ENCODE measurements at regions not wholly inside any gene's neighbourhood (a gene's known extent, or its start where the extent isn't known, plus 50 kb on each side); places are given as distances from the start of the nearest gene placed in this dataset.
"Not testable (repeated sequence)": the region's sequence is repeated elsewhere in the genome, so short reads cannot be mapped to it uniquely, and the experiment has no call there.

- TF ChIP-seq, protein P1, sequence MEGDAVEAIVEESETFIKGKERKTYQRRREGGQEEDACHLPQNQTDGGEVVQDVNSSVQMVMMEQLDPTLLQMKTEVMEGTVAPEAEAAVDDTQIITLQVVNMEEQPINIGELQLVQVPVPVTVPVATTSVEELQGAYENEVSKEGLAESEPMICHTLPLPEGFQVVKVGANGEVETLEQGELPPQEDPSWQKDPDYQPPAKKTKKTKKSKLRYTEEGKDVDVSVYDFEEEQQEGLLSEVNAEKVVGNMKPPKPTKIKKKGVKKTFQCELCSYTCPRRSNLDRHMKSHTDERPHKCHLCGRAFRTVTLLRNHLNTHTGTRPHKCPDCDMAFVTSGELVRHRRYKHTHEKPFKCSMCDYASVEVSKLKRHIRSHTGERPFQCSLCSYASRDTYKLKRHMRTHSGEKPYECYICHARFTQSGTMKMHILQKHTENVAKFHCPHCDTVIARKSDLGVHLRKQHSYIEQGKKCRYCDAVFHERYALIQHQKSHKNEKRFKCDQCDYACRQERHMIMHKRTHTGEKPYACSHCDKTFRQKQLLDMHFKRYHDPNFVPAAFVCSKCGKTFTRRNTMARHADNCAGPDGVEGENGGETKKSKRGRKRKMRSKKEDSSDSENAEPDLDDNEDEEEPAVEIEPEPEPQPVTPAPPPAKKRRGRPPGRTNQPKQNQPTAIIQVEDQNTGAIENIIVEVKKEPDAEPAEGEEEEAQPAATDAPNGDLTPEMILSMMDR (IDR thresholded peaks at IDR 0.05; ENCODE audit: insufficient read depth, low read length, missing control alignments) = no peak
- POLR2A ChIA-PET = no interaction called here
- no peak overlapping the region for H3K4me3 ChIP-seq (ENCODE audit: low read depth, low read length)
- CTCF ChIA-PET = no interaction called here
- no peak for DNase-seq (ENCODE audit: low read depth, low spot score)
These were observed 165.6 kb downstream of the USP31 start for GRCh38 chr16:22983614-22984013.

DNA sequence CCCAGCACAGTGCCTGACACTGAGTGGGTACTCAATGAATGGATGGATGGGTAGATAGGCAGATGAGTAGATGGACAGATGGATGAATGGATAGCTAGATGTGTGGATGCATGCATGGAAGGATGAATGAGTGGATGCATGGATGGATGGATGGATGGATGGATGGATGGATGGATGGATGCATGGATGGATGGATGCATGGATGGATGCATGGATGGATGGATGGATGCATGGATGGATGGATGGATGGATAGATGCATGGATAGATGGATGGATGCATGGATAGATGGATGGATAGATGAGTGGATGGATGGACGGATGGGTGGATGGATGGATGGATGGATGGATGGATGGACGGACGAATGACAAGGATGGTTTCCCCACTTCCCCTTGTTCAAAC, 166.6 kb downstream of the HS3ST2 start:
- CTCF ChIA-PET = interaction anchor here (0.8 to 1.4 kb wide), 2 partner anchors 12 to 14 kb away, joined by 3 read pairs; no protein-coding TSS in a partner anchor
- H3K4me3 ChIP-seq (ENCODE audit: low read depth, low read length); POLR2A ChIA-PET; DNase-seq (ENCODE audit: low read depth, low spot score): not testable (repeated sequence)

DNA sequence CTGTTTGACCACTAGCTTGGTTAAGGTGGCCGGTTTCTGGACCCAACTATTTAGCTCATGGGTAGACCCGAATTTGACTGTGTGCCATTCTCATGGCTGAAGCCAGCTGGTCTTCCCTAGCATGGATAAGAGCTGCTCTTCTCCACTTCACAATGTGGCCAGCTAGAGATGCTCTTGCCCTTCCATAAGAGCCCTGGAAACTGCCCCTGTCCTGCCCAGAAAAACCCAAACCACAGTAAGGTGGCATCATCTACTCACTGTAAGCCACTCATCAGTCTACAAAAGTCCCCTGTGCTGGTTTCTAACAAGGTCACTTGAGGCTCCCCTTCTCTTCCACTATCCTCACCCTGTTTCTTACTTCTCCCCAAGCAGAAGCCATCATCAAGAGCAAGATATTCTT, 165.1 kb downstream of the HS3ST2 start:
- DNase-seq (ENCODE audit: low read depth, low spot score) = no peak
- TF ChIP-seq, protein P1 (IDR thresholded peaks at IDR 0.05; ENCODE audit: insufficient read depth, low read length, missing control alignments) = no peak

DNA sequence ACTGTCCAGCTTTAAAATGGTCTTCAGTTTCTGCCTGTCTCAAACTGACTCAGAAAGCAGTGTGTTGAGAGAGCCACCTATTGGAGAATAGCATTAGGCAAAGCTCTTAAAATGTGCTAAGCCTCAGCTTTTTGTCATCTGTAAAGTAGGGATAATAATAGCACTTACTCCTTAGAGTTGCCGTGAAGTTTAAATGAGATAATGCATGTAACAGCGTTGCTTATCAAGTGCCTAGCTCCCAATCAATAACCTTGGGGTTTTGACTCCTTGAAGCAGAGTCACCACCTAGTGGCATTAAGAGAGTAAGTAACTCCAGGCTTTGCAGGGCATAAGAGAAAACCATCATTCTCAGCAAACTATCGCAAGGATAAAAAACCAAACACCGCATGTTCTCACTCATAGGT, 163.3 kb downstream of the HS3ST2 start:
- ChIA-PET CTCF (interaction anchor here (0.9 to 1.1 kb wide), 3 partner anchors 10 to 288 kb away, joined by 3 read pairs; no protein-coding TSS in a partner anchor), POLR2A (no interaction called here)
- TF ChIP-seq, protein P1 (IDR thresholded peaks at IDR 0.05; ENCODE audit: insufficient read depth, low read length, missing control alignments) = no peak
- DNase-seq (ENCODE audit: low read depth, low spot score) = no peak
- no peak overlapping the region for H3K4me3 ChIP-seq (ENCODE audit: low read depth, low read length)

More for the DNA sequence above, 165.1 kb downstream of the HS3ST2 start:
- ChIA-PET POLR2A (interaction anchor here (0.6 kb wide), 1 partner anchor 44 kb away, joined by 3 read pairs; no protein-coding TSS in a partner anchor), CTCF (no interaction called here)
- no peak overlapping the region for H3K4me3 ChIP-seq (ENCODE audit: low read depth, low read length)

GRCh38 chr16:22973522-22973921, 159.6 kb downstream of the HS3ST2 start:
- TF ChIP-seq, protein P1 (IDR thresholded peaks at IDR 0.05; ENCODE audit: insufficient read depth, low read length, missing control alignments) = no peak
- no peak overlapping the region for H3K4me3 ChIP-seq (ENCODE audit: low read depth, low read length)
- no peak for DNase-seq (ENCODE audit: low read depth, low spot score)
- ChIA-PET POLR2A (no interaction called here), CTCF (no interaction called here)

GRCh38 chr16:22971346-22971924, 157.5 kb downstream of the HS3ST2 start:
- no peak overlapping the region for H3K4me3 ChIP-seq (ENCODE audit: low read depth, low read length)
- ChIA-PET POLR2A (no interaction called here), CTCF (no interaction called here)
- TF ChIP-seq, protein P1 (IDR thresholded peaks at IDR 0.05; ENCODE audit: insufficient read depth, low read length, missing control alignments) = no peak
- no peak for DNase-seq (ENCODE audit: low read depth, low spot score)

GRCh38 chr16:22970209-22970865, 156.4 kb downstream of the HS3ST2 start:
- H3K4me3 ChIP-seq (ENCODE audit: low read depth, low read length) = no peak overlapping the region
- TF ChIP-seq, protein P1 (IDR thresholded peaks at IDR 0.05; ENCODE audit: insufficient read depth, low read length, missing control alignments) = no peak
- DNase-seq (ENCODE audit: low read depth, low spot score) = no peak
- POLR2A ChIA-PET = no interaction called here
- CTCF ChIA-PET = no interaction called here

Data from AG04449 (cell line).